Prostate gland (tissue), 2 donors: ENCODE measurements at regions not wholly inside any gene's neighbourhood (a gene's known extent, or its start where the extent isn't known, plus 50 kb on each side); places are given as distances from the start of the nearest gene placed in this dataset.

Experiments
- DNase-seq: peaks from one replicate; pipeline ENCODE4 v3.0.0-alpha.2; 2019; ENCODE audit warnings: low spot score
- H3K27ac ChIP-seq, 2 donors: fragments of 200-600 bp; sonication (generic); 2 replicates each; pipeline ENCODE4 v1.5.1; 2017 to 2019
- H3K27me3 ChIP-seq: fragments of 200-600 bp; sonication (generic); replicated peaks from 2 replicates; pipeline ENCODE4 v1.5.1; 2019; ENCODE audit not compliant: insufficient read depth
- H3K36me3 ChIP-seq, 2 donors: fragments of 200-600 bp; sonication (generic); 1 replicate in 1 of 2; 2 replicates in 1 of 2; pipeline versions ENCODE4 v1.5.1 to v1.8.1; 2017 to 2019
- H3K4me1 ChIP-seq: fragments of 200-600 bp; sonication (generic); replicated peaks from 2 replicates; pipeline ENCODE4 v1.5.1; 2019
- H3K4me3 ChIP-seq, 2 donors: fragments of 200-600 bp; sonication (generic); 2 replicates each; pipeline ENCODE4 v1.5.1; 2017 to 2019
- H3K9me3 ChIP-seq: fragments of 200-600 bp; sonication (generic); 2 replicates; pipeline ENCODE4 v1.5.1; 2017
- CTCF ChIP-seq, 4 experiments: fragments of 200-600 bp in 2 of 4; fragments of 450-650 bp in 2 of 4; sonication (generic) in 2 of 4; IDR thresholded peaks; 1 replicate in 3 of 4; 2 replicates in 1 of 4; pipeline ENCODE4 v1.5.1; 2016 to 2019; ENCODE audit warnings: antibody characterized with exemption in 4 of 4, mild to moderate bottlenecking in 2 of 4, moderate library complexity in 2 of 4
- POLR2A ChIP-seq: fragments of 450-650 bp; IDR thresholded peaks from one replicate; pipeline ENCODE4 v1.6.1; 2016; ENCODE audit warnings: antibody characterized with exemption, mild to moderate bottlenecking
- POLR2AphosphoS5 ChIP-seq: sonication (generic); formaldehyde crosslinking; IDR thresholded peaks from one replicate; pipeline ENCODE4 v1.6.1; 2017; ENCODE audit warnings: antibody characterized with exemption
- whole genome bisulfite sequencing: methylation state at CpG from one replicate; pipeline ENCODE4 v1.1.5; 2018; 5-methylcytosine and 5-hydroxymethylcytosine counted together
- intact Hi-C: fragments of 100-400 bp; cut with DNase I; formaldehyde crosslinking; loops from one replicate; pipeline ENCODE4 v1.14.2; 2022

DNA sequence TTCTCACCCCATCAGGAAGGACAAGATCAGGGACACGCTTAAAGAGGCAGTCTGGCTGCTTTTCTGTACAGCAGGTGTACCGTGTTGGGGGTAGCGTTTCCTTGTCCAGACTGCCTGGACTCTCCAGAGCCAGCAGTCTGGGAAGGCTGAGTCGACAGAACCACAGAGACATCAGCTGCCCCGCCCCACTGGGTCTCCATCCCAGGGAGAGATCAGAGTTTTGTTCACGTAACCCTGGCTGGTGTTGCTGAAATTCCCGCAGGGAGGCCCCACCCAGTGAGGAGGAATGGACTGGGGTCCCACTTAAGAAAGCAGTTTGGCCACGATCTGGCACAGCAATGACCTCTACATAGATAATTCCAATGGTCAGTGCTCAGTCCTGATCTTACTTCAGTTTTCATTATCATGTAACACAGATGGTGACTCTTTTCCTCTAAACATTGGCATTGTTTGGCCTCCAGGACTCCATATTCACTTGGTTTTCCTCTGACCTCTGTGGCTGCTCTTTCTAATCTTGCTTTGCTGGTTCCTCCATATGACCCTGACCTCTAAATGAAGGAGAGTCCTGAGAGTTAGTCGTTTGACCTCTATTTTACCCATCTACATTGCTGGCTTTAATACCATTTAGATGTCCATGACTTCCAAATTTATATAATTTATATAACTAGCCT lies 89.6 kb upstream of the LRRC55 start:
- Histone ChIP-seq H3K36me3 (no peaks in the 10 kb centered on the region), H3K9me3 (no peaks in the 10 kb centered on the region), H3K4me1 (no peaks in the 10 kb centered on the region), H3K4me3 (no peak overlapping the region), H3K27me3 (peaks cover 3% of the 10 kb centered on the region), H3K27ac (no peak overlapping the region)
- WGBS = 85% methylated on average over 9 of the region's 9 CpGs
- no peak for DNase-seq
- TF ChIP-seq CTCF (IDR thresholded peaks at IDR 0.05) = no peak
- TF ChIP-seq POLR2AphosphoS5 = no peak
- TF ChIP-seq POLR2A = no peak
- intact Hi-C loops = no loop called here

- TF ChIP-seq POLR2AphosphoS5 (no peak), POLR2A (no peak), CTCF (IDR thresholded peaks at IDR 0.05) (no peak)
- H3K27ac ChIP-seq = no peak overlapping the region
- no peaks in the 10 kb centered on the region for H3K4me1 ChIP-seq
- H3K9me3 ChIP-seq = no peaks in the 10 kb centered on the region
- H3K4me3 ChIP-seq = no peak overlapping the region
- 92% methylated on average over 1 of the region's 1 CpG for WGBS
- H3K36me3 ChIP-seq = no peaks in the 10 kb centered on the region
- H3K27me3 ChIP-seq = peaks cover 3% of the 10 kb centered on the region
- no peak for DNase-seq
- intact Hi-C loops = no loop called here
Measured at GRCh38 chr11:57094181-57094935, 87.4 kb upstream of the LRRC55 start.

- intact Hi-C loops = no loop called here
- H3K9me3 ChIP-seq = no peaks in the 10 kb centered on the region
- TF ChIP-seq POLR2AphosphoS5 (no peak), CTCF (IDR thresholded peaks at IDR 0.05) (no peak), POLR2A (no peak)
- peaks cover 1% of the 10 kb centered on the region for H3K27me3 ChIP-seq
- no peak overlapping the region for H3K4me3 ChIP-seq
- no peak for DNase-seq
- WGBS = 55% methylated on average over 3 of the region's 3 CpGs
- H3K27ac ChIP-seq = no peak overlapping the region
- no peaks in the 10 kb centered on the region for H3K36me3 ChIP-seq
- no peaks in the 10 kb centered on the region for H3K4me1 ChIP-seq
Measured at GRCh38 chr11:57095417-57095816, 86.3 kb upstream of the LRRC55 start.

DNA sequence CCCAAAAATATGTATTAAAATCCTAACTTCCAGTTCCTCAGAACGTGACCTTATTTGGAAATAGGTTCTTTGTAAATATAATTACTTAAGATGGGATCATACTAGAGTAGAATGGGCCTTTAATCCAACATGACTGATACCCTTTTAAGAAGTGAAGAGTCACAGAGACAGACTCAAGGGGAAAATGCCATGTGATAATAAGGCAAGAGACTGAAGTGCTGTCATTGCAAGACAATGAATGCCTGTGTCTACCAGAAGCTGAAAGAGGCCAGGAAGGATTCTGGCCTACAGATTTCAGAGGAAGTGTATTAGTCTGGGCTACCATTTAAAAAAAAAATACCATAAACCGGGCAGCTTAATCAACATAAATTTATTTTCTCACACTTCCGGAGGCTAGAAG lies 85.9 kb upstream of the LRRC55 start:
- no peak for TF ChIP-seq POLR2A
- TF ChIP-seq POLR2AphosphoS5 = no peak
- no peak for TF ChIP-seq CTCF (IDR thresholded peaks at IDR 0.05)
- H3K9me3 ChIP-seq = no peaks in the 10 kb centered on the region
- H3K4me1 ChIP-seq = no peaks in the 10 kb centered on the region
- intact Hi-C loops = no loop called here
- DNase-seq = no peak
- no peaks in the 10 kb centered on the region for H3K27me3 ChIP-seq
- H3K36me3 ChIP-seq = no peaks in the 10 kb centered on the region
- H3K4me3 ChIP-seq = no peak overlapping the region
- WGBS = 88% methylated on average over 3 of the region's 3 CpGs
- no peak overlapping the region for H3K27ac ChIP-seq

- no peak for DNase-seq
- intact Hi-C loops = no loop called here
- 86% methylated on average over 2 of the region's 2 CpGs for WGBS
Measured at GRCh38 chr11:57097149-57097548, 84.6 kb upstream of the LRRC55 start.

More at GRCh38 chr11:57097149-57097548, 84.6 kb upstream of the LRRC55 start:
- no peaks in the 10 kb centered on the region for H3K36me3 ChIP-seq
- TF ChIP-seq CTCF (IDR thresholded peaks at IDR 0.05) = no peak
- no peak for TF ChIP-seq POLR2AphosphoS5
- TF ChIP-seq POLR2A = no peak
- no peaks in the 10 kb centered on the region for H3K9me3 ChIP-seq
- H3K27me3 ChIP-seq = no peaks in the 10 kb centered on the region
- H3K4me3 ChIP-seq = no peak overlapping the region
- H3K27ac ChIP-seq = no peak overlapping the region
- no peaks in the 10 kb centered on the region for H3K4me1 ChIP-seq
